GM23248 (cell line): ENCODE measurements at regions not wholly inside any gene's neighbourhood (a gene's known extent, or its start where the extent isn't known, plus 50 kb on each side); places are given as distances from the start of the nearest gene placed in this dataset.

ENCODE experiments used
- EZH2 ChIP-seq: fragments of 200-600 bp; sonication (generic); IDR thresholded peaks from 2 replicates; pipeline ENCODE4 v1.6.1; 2018; ENCODE audit warnings: antibody characterized with exemption, mild to moderate bottlenecking; ENCODE audit not compliant: insufficient read depth, poor library complexity, severe bottlenecking
- EZH2phosphoT487 ChIP-seq: fragments of 200-600 bp; sonication (generic); IDR thresholded peaks from 2 replicates; pipeline ENCODE4 v1.6.1; 2018; ENCODE audit warnings: antibody characterized with exemption, moderate library complexity, mild to moderate bottlenecking, low read depth; ENCODE audit not compliant: insufficient read depth

- TF ChIP-seq EZH2 (no peak), EZH2phosphoT487 (no peak)
Measured at GRCh38 chr1:194318790-194319280, 1132.4 kb upstream of the B3GALT2 start.
